HEK293T (cell line): ENCODE measurements at regions not wholly inside any gene's neighbourhood (a gene's known extent, or its start where the extent isn't known, plus 50 kb on each side); places are given as distances from the start of the nearest gene placed in this dataset.

Experiments
- CTCF ChIA-PET: fragments of 350-600 bp; formaldehyde crosslinking; extraction: SDS; loops from one replicate; lab custom pipeline; 2021; ENCODE audit warnings: antibody characterized with exemption, inconsistent platforms; lab: Yijun Ruan, JAX
- POLR2A ChIA-PET: fragments of 350-600 bp; formaldehyde crosslinking; extraction: SDS; loops from one replicate; lab custom pipeline; 2020; ENCODE audit warnings: antibody characterized with exemption, inconsistent platforms; lab: Yijun Ruan, JAX
- DNase-seq: peaks from one replicate; pipeline ENCODE4 v3.0.0; 2012; ENCODE audit warnings: mixed read lengths; ENCODE audit errors: extremely low spot score
- ARNT ChIP-seq: fragments of 450-650 bp; IDR thresholded peaks from 2 replicates; pipeline ENCODE4 v1.6.1; 2017; ENCODE audit warnings: mild to moderate bottlenecking
- BHLHE40 ChIP-seq: fragments of 450-650 bp; IDR thresholded peaks from 2 replicates; pipeline ENCODE4 v1.6.1; 2016; ENCODE audit warnings: mild to moderate bottlenecking, moderate library complexity, borderline replicate concordance
- CTBP1 ChIP-seq: fragments of 450-650 bp; IDR thresholded peaks from 2 replicates; pipeline ENCODE4 v1.6.1; 2016; ENCODE audit warnings: borderline replicate concordance
- ELF4 ChIP-seq: fragments of 450-650 bp; IDR thresholded peaks from 2 replicates; pipeline ENCODE4 v1.6.1; 2017; ENCODE audit warnings: antibody characterized with exemption
- FOXA1 ChIP-seq: fragments of 450-650 bp; IDR thresholded peaks from 2 replicates; pipeline ENCODE4 v1.6.1; 2016; ENCODE audit warnings: mild to moderate bottlenecking
- FOXK2 ChIP-seq: fragments of 450-650 bp; IDR thresholded peaks from 2 replicates; pipeline ENCODE4 v1.6.1; 2016; ENCODE audit warnings: mild to moderate bottlenecking
- FOXM1 ChIP-seq: fragments of 450-650 bp; IDR thresholded peaks from 2 replicates; pipeline ENCODE4 v1.6.1; 2017; ENCODE audit warnings: mild to moderate bottlenecking, borderline replicate concordance
- HDGF ChIP-seq: fragments of 450-650 bp; IDR thresholded peaks from 2 replicates; pipeline ENCODE4 v1.6.1; 2017; ENCODE audit warnings: antibody characterized with exemption, borderline replicate concordance
- L3MBTL2 ChIP-seq: fragments of 450-650 bp; conservative IDR thresholded peaks from 2 replicates; pipeline ENCODE4 v1.6.1; 2016; ENCODE audit warnings: mild to moderate bottlenecking
- LEF1 ChIP-seq: fragments of 450-650 bp; IDR thresholded peaks from 2 replicates; pipeline ENCODE4 v1.6.1; 2017; ENCODE audit warnings: mild to moderate bottlenecking, borderline replicate concordance
- NFRKB ChIP-seq: fragments of 450-650 bp; IDR thresholded peaks from 2 replicates; pipeline ENCODE4 v1.6.1; 2016; ENCODE audit warnings: mild to moderate bottlenecking, moderate library complexity
- PKNOX1 ChIP-seq: fragments of 450-650 bp; IDR thresholded peaks from 2 replicates; pipeline ENCODE4 v1.6.1; 2016
- SP1 ChIP-seq: fragments of 450-650 bp; IDR thresholded peaks from 2 replicates; pipeline ENCODE4 v1.6.1; 2017
- SUZ12 ChIP-seq: fragments of 450-650 bp; IDR thresholded peaks from 2 replicates; pipeline ENCODE4 v1.6.1; 2016; ENCODE audit warnings: mild to moderate bottlenecking
- TARDBP ChIP-seq: fragments of 450-650 bp; IDR thresholded peaks from 2 replicates; pipeline ENCODE4 v1.6.1; 2016
- ZNF384 ChIP-seq: fragments of 450-650 bp; IDR thresholded peaks from 2 replicates; pipeline ENCODE4 v1.6.1; 2016

DNA sequence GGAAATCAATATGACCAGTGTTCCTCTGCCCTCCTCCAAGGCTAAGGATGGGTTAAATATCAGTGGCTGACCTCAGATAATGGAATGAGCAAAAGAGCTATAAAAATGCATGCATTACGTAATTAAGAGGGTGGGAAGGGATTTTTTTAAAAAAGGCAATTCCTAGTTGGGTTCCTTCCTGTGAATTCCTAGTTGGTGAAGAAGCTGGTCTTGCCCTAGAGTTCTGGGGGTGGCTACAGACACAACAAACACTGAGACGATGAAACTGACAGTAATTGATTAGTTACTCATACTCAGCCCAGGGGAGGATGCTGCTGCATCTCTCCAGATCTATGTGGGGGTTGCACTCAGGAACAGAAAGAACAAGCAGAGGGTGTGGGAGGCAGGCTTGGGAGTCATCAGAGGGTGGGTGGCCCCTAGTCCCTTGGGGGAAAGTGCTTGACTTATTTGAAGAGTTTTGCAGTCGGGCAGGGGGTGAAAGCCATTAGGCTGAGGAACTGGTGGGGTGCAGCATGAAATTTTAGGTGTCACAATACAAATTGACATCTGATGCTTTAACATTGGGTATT is 662.0 kb upstream of the FRG1 start:
- TF ChIP-seq L3MBTL2 (no peak), SP1 (no peak), FOXK2 (no peak), ZNF384 (no peak), BHLHE40 (no peak), LEF1 (no peak), HDGF (no peak), FOXA1 (no peak), CTBP1 (no peak), SUZ12 (no peak), PKNOX1 (no peak), NFRKB (no peak), FOXM1 (no peak), ARNT (no peak), ELF4 (no peak), TARDBP (no peak)
- POLR2A ChIA-PET = no interaction called here

GRCh38 chr4:189279188-189279587 is 661.5 kb upstream of the FRG1 start:
- POLR2A ChIA-PET = no interaction called here
- CTCF ChIA-PET = no interaction called here
- TF ChIP-seq BHLHE40 = no peak
- no peak for TF ChIP-seq FOXM1
- no peak for TF ChIP-seq PKNOX1
- TF ChIP-seq HDGF = no peak
- no peak for TF ChIP-seq ARNT
- TF ChIP-seq ELF4 = no peak
- no peak for TF ChIP-seq NFRKB
- no peak for TF ChIP-seq L3MBTL2
- no peak for TF ChIP-seq FOXA1
- TF ChIP-seq SP1 = no peak
- TF ChIP-seq CTBP1 = no peak
- no peak for TF ChIP-seq ZNF384
- TF ChIP-seq SUZ12 = no peak
- no peak for TF ChIP-seq FOXK2
- TF ChIP-seq TARDBP = no peak
- no peak for TF ChIP-seq LEF1
- DNase-seq = no peak

More for the DNA sequence above, 662.0 kb upstream of the FRG1 start:
- CTCF ChIA-PET = no interaction called here
- DNase-seq = no peak

- ChIA-PET CTCF (interaction anchor here (0.6 to 1.1 kb wide), 2 partner anchors 17 to 508 kb away, joined by 3 to 7 read pairs; no protein-coding TSS in a partner anchor), POLR2A (no interaction called here)
- no peak for DNase-seq
- TF ChIP-seq FOXA1 (no peak), FOXM1 (no peak), SP1 (no peak), HDGF (no peak), ARNT (no peak), BHLHE40 (no peak), SUZ12 (no peak), PKNOX1 (no peak), TARDBP (no peak), ELF4 (no peak), CTBP1 (no peak), ZNF384 (no peak), LEF1 (no peak)
Observed at GRCh38 chr4:189285377-189285776, 655.3 kb upstream of the FRG1 start.

GRCh38 chr4:189291939-189292338 is 648.7 kb upstream of the FRG1 start:
- DNase-seq = no peak
- CTCF ChIA-PET = no interaction called here
- POLR2A ChIA-PET = no interaction called here
- no peak for TF ChIP-seq L3MBTL2
- TF ChIP-seq ARNT = no peak
- TF ChIP-seq ZNF384 = no peak

DNA sequence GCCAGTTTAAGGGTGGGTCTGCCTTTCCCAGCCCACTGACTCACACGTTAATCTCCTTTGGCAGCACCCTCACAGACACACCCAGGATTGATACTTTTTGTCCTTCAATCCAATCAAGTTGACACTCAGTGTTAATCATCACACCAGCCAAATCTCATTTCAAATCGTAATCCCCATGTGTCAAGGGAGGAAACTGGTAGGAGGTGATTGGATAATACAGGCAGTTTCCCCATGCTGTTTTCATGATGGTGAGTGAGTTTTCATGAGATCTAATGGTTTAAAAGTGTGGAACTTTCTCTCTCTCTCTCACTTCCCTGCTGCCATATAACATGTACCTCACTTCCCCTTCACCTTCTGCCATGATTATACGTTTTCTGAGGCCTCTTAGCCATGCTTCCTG is 647.2 kb upstream of the FRG1 start:
- ChIA-PET CTCF (no interaction called here), POLR2A (no interaction called here)

GRCh38 chr4:189294574-189294973 is 646.1 kb upstream of the FRG1 start:
- no peak for DNase-seq
- TF ChIP-seq L3MBTL2 (no peak), ZNF384 (no peak), NFRKB (no peak), FOXK2 (no peak), HDGF (no peak), FOXM1 (no peak), BHLHE40 (no peak), SUZ12 (no peak), ARNT (no peak), LEF1 (no peak), ELF4 (no peak), TARDBP (no peak), FOXA1 (no peak), CTBP1 (no peak)
- CTCF ChIA-PET = no interaction called here
- POLR2A ChIA-PET = no interaction called here

More for the DNA sequence above, 647.2 kb upstream of the FRG1 start:
- no peak for TF ChIP-seq FOXK2
- TF ChIP-seq NFRKB = no peak
- TF ChIP-seq BHLHE40 = no peak
- no peak for TF ChIP-seq TARDBP
- no peak for TF ChIP-seq SP1
- no peak for DNase-seq
